ENCODE measurements at regions not wholly inside any gene's neighbourhood (a gene's known extent, or its start where the extent isn't known, plus 50 kb on each side); places are given as distances from the start of the nearest gene placed in this dataset.

GRCh38 chr21:36532769-36533467, 53.0 kb upstream of the CLDN14 start:
- Histone ChIP-seq H3K27me3 (no peaks in the 10 kb centered on the region), H3K4me1 (no peaks in the 10 kb centered on the region), H3K9me3 (no peaks in the 10 kb centered on the region), H3K36me3 (no peaks in the 10 kb centered on the region), H3K4me3 (no peak overlapping the region), H3K27ac (no peak overlapping the region)
- TF ChIP-seq POLR2AphosphoS5 (IDR thresholded peaks at IDR 0.05), result no peak
- TF ChIP-seq EP300 (IDR thresholded peaks at IDR 0.05), result no peak
- TF ChIP-seq, protein P1, sequence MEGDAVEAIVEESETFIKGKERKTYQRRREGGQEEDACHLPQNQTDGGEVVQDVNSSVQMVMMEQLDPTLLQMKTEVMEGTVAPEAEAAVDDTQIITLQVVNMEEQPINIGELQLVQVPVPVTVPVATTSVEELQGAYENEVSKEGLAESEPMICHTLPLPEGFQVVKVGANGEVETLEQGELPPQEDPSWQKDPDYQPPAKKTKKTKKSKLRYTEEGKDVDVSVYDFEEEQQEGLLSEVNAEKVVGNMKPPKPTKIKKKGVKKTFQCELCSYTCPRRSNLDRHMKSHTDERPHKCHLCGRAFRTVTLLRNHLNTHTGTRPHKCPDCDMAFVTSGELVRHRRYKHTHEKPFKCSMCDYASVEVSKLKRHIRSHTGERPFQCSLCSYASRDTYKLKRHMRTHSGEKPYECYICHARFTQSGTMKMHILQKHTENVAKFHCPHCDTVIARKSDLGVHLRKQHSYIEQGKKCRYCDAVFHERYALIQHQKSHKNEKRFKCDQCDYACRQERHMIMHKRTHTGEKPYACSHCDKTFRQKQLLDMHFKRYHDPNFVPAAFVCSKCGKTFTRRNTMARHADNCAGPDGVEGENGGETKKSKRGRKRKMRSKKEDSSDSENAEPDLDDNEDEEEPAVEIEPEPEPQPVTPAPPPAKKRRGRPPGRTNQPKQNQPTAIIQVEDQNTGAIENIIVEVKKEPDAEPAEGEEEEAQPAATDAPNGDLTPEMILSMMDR (IDR thresholded peaks at IDR 0.05), result no peak
- no peak for TF ChIP-seq POLR2A (IDR thresholded peaks at IDR 0.05)
- whole genome bisulfite sequencing, 2 donors, result 87 to 93% methylated on average over 14 to 15 of the region's 15 CpGs
- ATAC-seq (ENCODE audit: low FRiP score in 2 of 2) (peak in 1 of 2 donors; percentile 21), DNase-seq (no peak)

- no peaks in the 10 kb centered on the region for H3K27me3 ChIP-seq
- H3K9me3 ChIP-seq, result no peaks in the 10 kb centered on the region
- ATAC-seq (ENCODE audit: low FRiP score in 2 of 2) (no peak), DNase-seq (no peak)
- H3K36me3 ChIP-seq, result no peaks in the 10 kb centered on the region
- 83 to 87% methylated on average over 6 of the region's 6 CpGs for WGBS, 2 donors
- H3K27ac ChIP-seq, result no peak overlapping the region
- no peak for TF ChIP-seq POLR2A (IDR thresholded peaks at IDR 0.05)
- no peak for TF ChIP-seq POLR2AphosphoS5 (IDR thresholded peaks at IDR 0.05)
- TF ChIP-seq, protein P1 (IDR thresholded peaks at IDR 0.05), result no peak
- TF ChIP-seq EP300 (IDR thresholded peaks at IDR 0.05), result no peak
- no peaks in the 10 kb centered on the region for H3K4me1 ChIP-seq
- H3K4me3 ChIP-seq, result no peak overlapping the region
Measured at GRCh38 chr21:36533468-36533848, 53.5 kb upstream of the CLDN14 start.

- TF ChIP-seq POLR2AphosphoS5 (IDR thresholded peaks at IDR 0.05), result no peak
- TF ChIP-seq EP300 (IDR thresholded peaks at IDR 0.05), result no peak
- TF ChIP-seq POLR2A (IDR thresholded peaks at IDR 0.05), result no peak
- TF ChIP-seq, protein P1 (IDR thresholded peaks at IDR 0.05), result no peak
- ATAC-seq (ENCODE audit: low FRiP score in 2 of 2) (no peak), DNase-seq (no peak)
- WGBS, 2 donors, result 51 to 63% methylated on average over 3 of the region's 3 CpGs
- no peak overlapping the region for H3K27ac ChIP-seq
- no peaks in the 10 kb centered on the region for H3K36me3 ChIP-seq
- no peaks in the 10 kb centered on the region for H3K27me3 ChIP-seq
- H3K4me3 ChIP-seq, result no peak overlapping the region
- no peaks in the 10 kb centered on the region for H3K9me3 ChIP-seq
- H3K4me1 ChIP-seq, result no peaks in the 10 kb centered on the region
Measured at GRCh38 chr21:36534656-36535055, 54.7 kb upstream of the CLDN14 start.

- TF ChIP-seq POLR2A (IDR thresholded peaks at IDR 0.05) (no peak), EP300 (IDR thresholded peaks at IDR 0.05) (no peak), POLR2AphosphoS5 (IDR thresholded peaks at IDR 0.05) (no peak)
- TF ChIP-seq, protein P1 (IDR thresholded peaks at IDR 0.05), result no peak
- H3K9me3 ChIP-seq, result no peaks in the 10 kb centered on the region
- ATAC-seq (ENCODE audit: low FRiP score in 2 of 2) (no peak), DNase-seq (no peak)
- H3K4me1 ChIP-seq, result no peaks in the 10 kb centered on the region
- 46 to 57% methylated on average over 6 of the region's 6 CpGs for WGBS, 2 donors
- no peak overlapping the region for H3K4me3 ChIP-seq
- H3K27ac ChIP-seq, result no peak overlapping the region
- no peaks in the 10 kb centered on the region for H3K36me3 ChIP-seq
- H3K27me3 ChIP-seq, result no peaks in the 10 kb centered on the region
Measured at GRCh38 chr21:36535618-36536241, 55.8 kb upstream of the CLDN14 start.

All from upper lobe of left lung (tissue), 6 donors.